Testis (tissue), 2 donors: ENCODE measurements at regions not wholly inside any gene's neighbourhood (a gene's known extent, or its start where the extent isn't known, plus 50 kb on each side); places are given as distances from the start of the nearest gene placed in this dataset.

ENCODE experiments used
- DNase-seq: peaks from one replicate; pipeline ENCODE4 v3.0.0-alpha.2; 2019
- H3K27ac ChIP-seq, 2 donors: fragments of 200-600 bp; sonication (generic); one replicate each; pipeline ENCODE4 v1.5.1; 2019
- H3K27me3 ChIP-seq: fragments of 200-600 bp; sonication (generic); one replicate; pipeline ENCODE4 v1.5.1; 2019
- H3K36me3 ChIP-seq: fragments of 200-600 bp; sonication (generic); one replicate; pipeline ENCODE4 v1.5.1; 2017; ENCODE audit warnings: low read depth; ENCODE audit errors: missing control alignments
- H3K4me1 ChIP-seq: fragments of 200-600 bp; sonication (generic); one replicate; pipeline ENCODE4 v1.5.1; 2019
- H3K4me3 ChIP-seq, 2 donors: fragments of 200-600 bp; sonication (generic); one replicate each; pipeline ENCODE4 v1.5.1; 2017 to 2019
- H3K9me3 ChIP-seq: fragments of 200-600 bp; sonication (generic); one replicate; pipeline ENCODE4 v1.5.1; 2017
- CTCF ChIP-seq, 3 experiments: fragments of 450-650 bp in 2 of 3; fragments of 200-600 bp in 1 of 3; sonication (generic) in 1 of 3; IDR thresholded peaks; one replicate each; pipeline ENCODE4 v1.5.1; 2016 to 2019; ENCODE audit warnings: antibody characterized with exemption in 3 of 3, mild to moderate bottlenecking in 2 of 3, moderate library complexity in 1 of 3
- POLR2A ChIP-seq: fragments of 450-650 bp; IDR thresholded peaks from one replicate; pipeline ENCODE4 v1.6.1; 2017; ENCODE audit warnings: antibody characterized with exemption, mild to moderate bottlenecking, moderate library complexity
- WGBS, 2 donors: methylation state at CpG; one replicate each; pipeline ENCODE4 v1.1.5; 2018; 5-methylcytosine and 5-hydroxymethylcytosine counted together
- intact Hi-C: fragments of 100-400 bp; cut with DNase I; formaldehyde crosslinking; loops from one replicate; pipeline ENCODE4 v1.15.1; 2023; ENCODE audit warnings: low total_unique reads

GRCh38 chr6:40244699-40245098 lies 310.4 kb upstream of the MOCS1 start:
- WGBS, 2 donors = 85 to 93% methylated on average over 1 of the region's 1 CpG
- no peaks in the 10 kb centered on the region for H3K9me3 ChIP-seq
- H3K27me3 ChIP-seq = no peaks in the 10 kb centered on the region
- no peak overlapping the region for H3K27ac ChIP-seq
- no peaks in the 10 kb centered on the region for H3K36me3 ChIP-seq
- intact Hi-C loops = no loop called here
- no peaks in the 10 kb centered on the region for H3K4me1 ChIP-seq
- no peak overlapping the region for H3K4me3 ChIP-seq
- TF ChIP-seq CTCF (IDR thresholded peaks at IDR 0.05) (no peak), POLR2A (no peak)
- no peak for DNase-seq

- no peaks in the 10 kb centered on the region for H3K9me3 ChIP-seq
- no peaks in the 10 kb centered on the region for H3K36me3 ChIP-seq
- no peak for DNase-seq
- no peak overlapping the region for H3K4me3 ChIP-seq
- WGBS, 2 donors = 87 to 91% methylated on average over 2 of the region's 2 CpGs
- H3K4me1 ChIP-seq = no peaks in the 10 kb centered on the region
- no peaks in the 10 kb centered on the region for H3K27me3 ChIP-seq
- no peak for TF ChIP-seq CTCF (IDR thresholded peaks at IDR 0.05)
- no peak for TF ChIP-seq POLR2A
- H3K27ac ChIP-seq = no peak overlapping the region
- intact Hi-C loops = no loop called here
Observed at GRCh38 chr6:40232698-40233097, 298.4 kb upstream of the MOCS1 start.

GRCh38 chr6:40227735-40228134 lies 293.5 kb upstream of the MOCS1 start:
- H3K4me1 ChIP-seq = no peaks in the 10 kb centered on the region
- no peak for TF ChIP-seq POLR2A
- TF ChIP-seq CTCF (IDR thresholded peaks at IDR 0.05) = no peak
- no peak for DNase-seq
- H3K9me3 ChIP-seq = no peaks in the 10 kb centered on the region
- H3K27me3 ChIP-seq = no peaks in the 10 kb centered on the region
- no peak overlapping the region for H3K4me3 ChIP-seq
- intact Hi-C loops = no loop called here
- no peaks in the 10 kb centered on the region for H3K36me3 ChIP-seq
- no peak overlapping the region for H3K27ac ChIP-seq
- WGBS, 2 donors = 31 to 88% methylated on average over 4 to 8 of the region's 8 CpGs

- no peak overlapping the region for H3K27ac ChIP-seq
- H3K4me1 ChIP-seq = no peaks in the 10 kb centered on the region
- H3K36me3 ChIP-seq = no peaks in the 10 kb centered on the region
- intact Hi-C loops = no loop called here
- H3K27me3 ChIP-seq = no peaks in the 10 kb centered on the region
- no peaks in the 10 kb centered on the region for H3K9me3 ChIP-seq
- H3K4me3 ChIP-seq = no peak overlapping the region
- WGBS, 2 donors = 84 to 85% methylated on average over 2 of the region's 2 CpGs
- DNase-seq = no peak
- no peak for TF ChIP-seq CTCF (IDR thresholded peaks at IDR 0.05)
- no peak for TF ChIP-seq POLR2A
Observed at GRCh38 chr6:40222354-40222753, 288.1 kb upstream of the MOCS1 start.

GRCh38 chr6:40219799-40220198 lies 285.5 kb upstream of the MOCS1 start:
- DNase-seq = no peak
- no peak overlapping the region for H3K27ac ChIP-seq
- TF ChIP-seq POLR2A = no peak
- WGBS, 2 donors = 96 to 97% methylated on average over 2 of the region's 2 CpGs
- no peaks in the 10 kb centered on the region for H3K36me3 ChIP-seq
- H3K9me3 ChIP-seq = no peaks in the 10 kb centered on the region
- no peak overlapping the region for H3K4me3 ChIP-seq
- H3K27me3 ChIP-seq = no peaks in the 10 kb centered on the region
- intact Hi-C loops = no loop called here
- no peaks in the 10 kb centered on the region for H3K4me1 ChIP-seq
